H1 (cell line): ENCODE measurements at regions not wholly inside any gene's neighbourhood (a gene's known extent, or its start where the extent isn't known, plus 50 kb on each side); places are given as distances from the start of the nearest gene placed in this dataset.

Source experiments
- CTCF ChIA-PET: fragments of 300-600 bp; sonication (Branson Sonifier 250); formaldehyde crosslinking; loops from one replicate; lab custom pipeline; 2021; ENCODE audit not compliant: partially characterized antibody; lab: Charles Lee
- POLR2A ChIA-PET: fragments of 300-600 bp; sonication (Branson Sonifier 250); formaldehyde crosslinking; loops from one replicate; lab custom pipeline; 2021; ENCODE audit warnings: inconsistent platforms; ENCODE audit not compliant: partially characterized antibody; lab: Charles Lee
- DNase-seq, 2 experiments: peaks; one replicate each; pipeline versions ENCODE4 v3.0.0 to v3.0.0-alpha.2; 2010 to 2022; ENCODE audit warnings: low spot score in 2 of 2, low read depth in 1 of 2, mixed read lengths in 1 of 2
- FAIRE-seq: peaks from 2 replicates; lab custom pipeline; 2011; peaks lifted over from hg19 to GRCh38; lab: Jason Lieb, UNC
- H2AFZ ChIP-seq: 2 replicates; pipeline ENCODE4 v1.8.1; 2012; ENCODE audit warnings: low read length, inconsistent platforms
- H2AK5ac ChIP-seq: 2 replicates; pipeline ENCODE4 v1.6.1; 2013; ENCODE audit warnings: low read depth, low read length
- H2BK120ac ChIP-seq: replicated peaks from 2 replicates; pipeline ENCODE3; 2013; ENCODE audit warnings: low read depth, low read length, inconsistent platforms
- H2BK12ac ChIP-seq: 2 replicates; pipeline ENCODE4 v1.6.1; 2013; ENCODE audit warnings: low read depth, low read length
- H2BK15ac ChIP-seq: 2 replicates; pipeline ENCODE4 v1.6.1; 2013; ENCODE audit warnings: low read length
- H2BK20ac ChIP-seq: 2 replicates; pipeline ENCODE4 v1.6.1; 2013; ENCODE audit warnings: low read length
- H2BK5ac ChIP-seq: 2 replicates; pipeline ENCODE4 v1.6.1; 2013; ENCODE audit warnings: low read depth, low read length
- H3K14ac ChIP-seq: 2 replicates; pipeline ENCODE4 v1.6.1; 2013; ENCODE audit warnings: inconsistent platforms; ENCODE audit not compliant: insufficient read length
- H3K18ac ChIP-seq: 2 replicates; pipeline ENCODE4 v1.6.1; 2013; ENCODE audit warnings: low read length; ENCODE audit errors: extremely low read depth
- H3K23ac ChIP-seq: 2 replicates; pipeline ENCODE4 v1.6.1; 2013; ENCODE audit warnings: inconsistent platforms; ENCODE audit not compliant: insufficient read length
- H3K23me2 ChIP-seq: 2 replicates; pipeline ENCODE4 v1.6.1; 2013; ENCODE audit warnings: low read depth, low read length
- H3K27ac ChIP-seq: 2 replicates; pipeline ENCODE4 v1.6.1; 2011; ENCODE audit warnings: low read depth, low read length, inconsistent platforms
- H3K27me3 ChIP-seq, 4 experiments: replicated peaks in 1 of 4; 1 replicate in 1 of 4; 2 replicates in 3 of 4; pipeline versions ENCODE4 v1.6.1 to v1.8.1; 2011 to 2013; ENCODE audit warnings: low read length in 3 of 4, mild to moderate bottlenecking in 3 of 4, inconsistent platforms in 2 of 4, mixed read lengths in 2 of 4, moderate library complexity in 1 of 4; ENCODE audit not compliant: control insufficient read depth in 3 of 4, insufficient read depth in 3 of 4; ENCODE audit errors: extremely low read depth in 1 of 4
- H3K36me3 ChIP-seq, 4 experiments: 2 replicates each; pipeline versions ENCODE4 v1.6.1 to v1.8.1; 2011 to 2013; ENCODE audit warnings: mild to moderate bottlenecking in 4 of 4, low read length in 3 of 4, moderate library complexity in 2 of 4, control low read depth in 1 of 4, inconsistent platforms in 1 of 4; ENCODE audit not compliant: insufficient read depth in 4 of 4, control insufficient read depth in 2 of 4
- H3K4ac ChIP-seq: replicated peaks from 2 replicates; pipeline ENCODE3; 2013; ENCODE audit warnings: low read length, low read depth, mixed read lengths, inconsistent platforms; ENCODE audit not compliant: insufficient read length
- H3K4me1 ChIP-seq, 4 experiments: replicated peaks in 1 of 4; 1 replicate in 1 of 4; 2 replicates in 3 of 4; pipeline versions ENCODE4 v1.6.1 to v1.8.1; 2011 to 2013; ENCODE audit warnings: low read length in 3 of 4, inconsistent platforms in 2 of 4, mixed read lengths in 1 of 4; ENCODE audit not compliant: insufficient read depth in 4 of 4, control insufficient read depth in 3 of 4
- H3K4me2 ChIP-seq, 2 experiments: 2 replicates each; pipeline versions ENCODE4 v1.6.1 to v1.8.1; 2011 to 2013; ENCODE audit warnings: low read depth in 2 of 2, low read length in 2 of 2, control low read depth in 1 of 2, inconsistent platforms in 1 of 2, mild to moderate bottlenecking in 1 of 2; ENCODE audit not compliant: insufficient read depth in 1 of 2
- H3K4me3 ChIP-seq, 4 experiments: fragments of 200-600, 300-600 bp in 1 of 4; sonication (generic), shearing (Covaris generic), sonication (Bioruptor Twin) in 1 of 4; 2 replicates each; pipeline versions ENCODE4 v1.5.1 to v1.8.1; 2011 to 2016; ENCODE audit warnings: low read length in 4 of 4, low read depth in 3 of 4, control low read depth in 2 of 4, inconsistent platforms in 2 of 4, mild to moderate bottlenecking in 2 of 4, mixed read lengths in 1 of 4, moderate library complexity in 1 of 4; ENCODE audit not compliant: insufficient read depth in 2 of 4; ENCODE audit errors: extremely low read depth in 1 of 4
- H3K56ac ChIP-seq: replicated peaks from 2 replicates; pipeline ENCODE3; 2013; ENCODE audit warnings: low read depth, mild to moderate bottlenecking, mixed read lengths, low read length, inconsistent platforms; ENCODE audit not compliant: insufficient read length
- H3K79me1 ChIP-seq: 2 replicates; pipeline ENCODE4 v1.6.1; 2013; ENCODE audit warnings: low read depth, low read length, control low read depth
- H3K79me2 ChIP-seq, 2 experiments: 2 replicates each; pipeline versions ENCODE4 v1.6.1 to v1.8.1; 2012 to 2013; ENCODE audit warnings: low read length in 2 of 2, mild to moderate bottlenecking in 2 of 2, inconsistent platforms in 1 of 2; ENCODE audit not compliant: insufficient read depth in 2 of 2, control insufficient read depth in 1 of 2
- H3K9ac ChIP-seq, 4 experiments: replicated peaks in 1 of 4; 1 replicate in 1 of 4; 2 replicates in 3 of 4; pipeline versions ENCODE4 v1.6.1 to v1.8.1; 2011 to 2013; ENCODE audit warnings: low read depth in 3 of 4, low read length in 3 of 4, control low read depth in 2 of 4, mild to moderate bottlenecking in 2 of 4, moderate library complexity in 2 of 4, inconsistent platforms in 1 of 4; ENCODE audit errors: extremely low read depth in 1 of 4
- H3K9me3 ChIP-seq, 2 experiments: 2 replicates each; pipeline versions ENCODE4 v1.6.1 to v1.8.1; 2012 to 2013; ENCODE audit warnings: mild to moderate bottlenecking in 2 of 2, moderate library complexity in 2 of 2, control low read depth in 1 of 2, inconsistent platforms in 1 of 2, low read depth in 1 of 2, low read length in 1 of 2, mixed read lengths in 1 of 2; ENCODE audit not compliant: insufficient read depth in 2 of 2
- H4K20me1 ChIP-seq, 2 experiments: replicated peaks in 1 of 2; 2 replicates each; pipeline versions ENCODE3 to v1.8.1; 2011 to 2013; ENCODE audit warnings: inconsistent platforms in 2 of 2, low read length in 2 of 2, mild to moderate bottlenecking in 1 of 2; ENCODE audit not compliant: insufficient read depth in 2 of 2, control insufficient read depth in 1 of 2
- H4K5ac ChIP-seq: 2 replicates; pipeline ENCODE4 v1.6.1; 2013; ENCODE audit warnings: low read length, low read depth, mixed read lengths, inconsistent platforms; ENCODE audit not compliant: insufficient read length
- H4K8ac ChIP-seq: 2 replicates; pipeline ENCODE4 v1.8.0; 2013; ENCODE audit warnings: mild to moderate bottlenecking, moderate library complexity, low read length, inconsistent platforms; ENCODE audit not compliant: insufficient read depth; ENCODE audit errors: extremely low read depth
- H4K91ac ChIP-seq: replicated peaks from 2 replicates; pipeline ENCODE3; 2013; ENCODE audit warnings: low read length, mixed read lengths, inconsistent platforms; ENCODE audit not compliant: insufficient read length
- CBX5 ChIP-seq: fragments of 300-800, 300-1000 bp; sonication (generic); IDR thresholded peaks from 2 replicates; pipeline ENCODE4 v1.7.1; 2016; ENCODE audit warnings: antibody characterized with exemption, low read length, low read depth
- CREB1 ChIP-seq: IDR thresholded peaks from 2 replicates; pipeline ENCODE4 v1.6.1; 2012; ENCODE audit warnings: inconsistent platforms
- GTF2F1 ChIP-seq: IDR thresholded peaks from 2 replicates; pipeline ENCODE4 v1.6.1; 2012; ENCODE audit warnings: low read depth, low read length, improper control_type of control experiment, borderline replicate concordance
- MAFK ChIP-seq: IDR thresholded peaks from 2 replicates; pipeline ENCODE4 v1.6.1; 2012; ENCODE audit warnings: low read depth, mild to moderate bottlenecking, improper control_type of control experiment, low read length
- RAD21 ChIP-seq, 2 experiments: IDR thresholded peaks in 1 of 2; conservative IDR thresholded peaks in 1 of 2; 2 replicates each; pipeline ENCODE4 v1.6.1; 2011; ENCODE audit warnings: low read depth in 2 of 2, low read length in 2 of 2, improper control_type of control experiment in 1 of 2, inconsistent platforms in 1 of 2, mild to moderate bottlenecking in 1 of 2, moderate library complexity in 1 of 2
- WGBS, 2 experiments: shearing (Covaris generic) in 1 of 2; methylation state at CpG; one replicate each; pipeline versions ENCODE4 v1.1.6 to v1.1.7; 2013 to 2015; ENCODE audit warnings: low lambda C conversion rate in 2 of 2, mixed read lengths in 2 of 2, inconsistent platforms in 1 of 2, low coverage in 1 of 2, missing lambda C conversion rate in 1 of 2; ENCODE audit not compliant: insufficient replicate concordance in 2 of 2, insufficient coverage in 1 of 2, insufficient read length in 1 of 2; ENCODE audit errors: extremely low coverage in 1 of 2, missing lambda C conversion rate in 1 of 2; 5-methylcytosine and 5-hydroxymethylcytosine counted together
- TF ChIP-seq, protein P1 (sequence below): IDR thresholded peaks from 2 replicates; pipeline ENCODE4 v1.6.1; 2012; ENCODE audit warnings: low read length, inconsistent platforms
- TF ChIP-seq, protein P2 (sequence below): IDR thresholded peaks from 2 replicates; pipeline ENCODE4 v1.6.1; 2011; ENCODE audit warnings: low read length, improper control_type of control experiment

DNA sequence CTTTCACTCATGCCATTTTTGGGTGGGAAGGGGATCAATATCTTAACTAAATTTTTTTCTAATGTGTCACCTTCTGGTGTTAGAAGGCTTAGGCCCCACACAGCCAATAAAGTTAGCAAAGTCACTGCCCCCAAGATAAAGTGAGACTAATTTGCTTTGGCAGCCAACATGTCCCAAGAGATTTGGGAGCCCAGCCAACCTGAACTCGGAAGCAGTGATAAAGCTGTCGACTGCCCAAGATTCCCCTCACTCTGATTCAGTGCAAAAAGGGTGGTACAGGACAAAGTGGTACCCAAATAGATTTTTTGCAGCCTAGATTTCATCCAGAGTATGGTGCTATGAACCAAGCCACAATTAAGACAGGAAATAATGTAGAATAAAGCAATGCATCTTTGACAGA, 572.5 kb upstream of the ARRDC3 start:
- ChIA-PET POLR2A (no interaction called here), CTCF (interaction anchor here (1.1 kb wide), 1 partner anchor 27 kb away, joined by 3 read pairs; no protein-coding TSS in a partner anchor)
- Histone ChIP-seq H3K27ac (no peak overlapping the region), H3K18ac (no peak overlapping the region), H3K79me1 (no peaks in the 10 kb centered on the region), H2BK120ac (no peak overlapping the region), H3K9me3 (no peaks in the 10 kb centered on the region), H3K79me2 (no peaks in the 10 kb centered on the region), H2BK20ac (no peak overlapping the region), H4K20me1 (no peaks in the 10 kb centered on the region), H3K4me1 (no peaks in the 10 kb centered on the region), H2BK5ac (no peak overlapping the region), H3K9ac (no peak overlapping the region), H3K14ac (no peak overlapping the region), H2AK5ac (no peak overlapping the region), H2AFZ (peak overlapping the region; percentile 2; the same call in 1 of the 2 replicates), H3K36me3 (no peaks in the 10 kb centered on the region), H3K4me3 (no peak overlapping the region), H3K27me3 (no peaks in the 10 kb centered on the region), H2BK12ac (no peak overlapping the region), H3K23ac (no peak overlapping the region), H3K4me2 (no peak overlapping the region), H3K23me2 (no peaks in the 10 kb centered on the region), H4K91ac (no peak overlapping the region), H4K5ac (no peak overlapping the region), H3K4ac (no peak overlapping the region), H4K8ac (no peak overlapping the region), H3K56ac (no peak overlapping the region), H2BK15ac (no peak overlapping the region)
- no peak for FAIRE-seq
- DNase-seq, result no peak
- WGBS, 2 experiments, result 80% methylated on average over 2 of the region's 2 CpGs; no CpG with 5 or more reads in 1 of the 2 experiments
- TF ChIP-seq, protein P1, sequence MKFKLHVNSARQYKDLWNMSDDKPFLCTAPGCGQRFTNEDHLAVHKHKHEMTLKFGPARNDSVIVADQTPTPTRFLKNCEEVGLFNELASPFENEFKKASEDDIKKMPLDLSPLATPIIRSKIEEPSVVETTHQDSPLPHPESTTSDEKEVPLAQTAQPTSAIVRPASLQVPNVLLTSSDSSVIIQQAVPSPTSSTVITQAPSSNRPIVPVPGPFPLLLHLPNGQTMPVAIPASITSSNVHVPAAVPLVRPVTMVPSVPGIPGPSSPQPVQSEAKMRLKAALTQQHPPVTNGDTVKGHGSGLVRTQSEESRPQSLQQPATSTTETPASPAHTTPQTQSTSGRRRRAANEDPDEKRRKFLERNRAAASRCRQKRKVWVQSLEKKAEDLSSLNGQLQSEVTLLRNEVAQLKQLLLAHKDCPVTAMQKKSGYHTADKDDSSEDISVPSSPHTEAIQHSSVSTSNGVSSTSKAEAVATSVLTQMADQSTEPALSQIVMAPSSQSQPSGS, result no peak
- TF ChIP-seq CREB1, result no peak
- TF ChIP-seq, protein P2, sequence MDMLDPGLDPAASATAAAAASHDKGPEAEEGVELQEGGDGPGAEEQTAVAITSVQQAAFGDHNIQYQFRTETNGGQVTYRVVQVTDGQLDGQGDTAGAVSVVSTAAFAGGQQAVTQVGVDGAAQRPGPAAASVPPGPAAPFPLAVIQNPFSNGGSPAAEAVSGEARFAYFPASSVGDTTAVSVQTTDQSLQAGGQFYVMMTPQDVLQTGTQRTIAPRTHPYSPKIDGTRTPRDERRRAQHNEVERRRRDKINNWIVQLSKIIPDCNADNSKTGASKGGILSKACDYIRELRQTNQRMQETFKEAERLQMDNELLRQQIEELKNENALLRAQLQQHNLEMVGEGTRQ, result no peak
- no peak for TF ChIP-seq GTF2F1
- TF ChIP-seq MAFK, result no peak
- TF ChIP-seq CBX5, result no peak
- no peak for TF ChIP-seq RAD21 (IDR thresholded peaks at IDR 0.05 in 1 of 2, conservative IDR thresholded peaks at IDR 0.05 in 1 of 2; ENCODE audit: low read depth in 2 of 2, low read length in 2 of 2)
